HCT116 (cell line): ENCODE measurements at regions not wholly inside any gene's neighbourhood (a gene's known extent, or its start where the extent isn't known, plus 50 kb on each side); places are given as distances from the start of the nearest gene placed in this dataset.

ENCODE experiments used
- ATAC-seq: fragments of 200-7000 bp; cut with Tn5 transposase; 2 replicates; pipeline ENCODE4 v1.9.1; 2020; ENCODE audit warnings: mild to moderate bottlenecking, moderate library complexity
- BruUV-seq: library from RNA; stranded (reverse); fragments of 400-500 nt; replicated peaks from 2 replicates; lab custom pipeline; 2021; lab: Mats Ljungman, UMichigan
- CTCF ChIA-PET: fragments of 300-600 bp; sonication (Branson Sonifier 250); formaldehyde crosslinking; loops from one replicate; lab custom pipeline; 2021; ENCODE audit warnings: antibody characterized with exemption; lab: Charles Lee
- POLR2A ChIA-PET: fragments of 300-600, 350-600 bp; sonication (Branson Sonifier 250); formaldehyde crosslinking; loops from one replicate; lab custom pipeline; 2021; ENCODE audit warnings: antibody characterized with exemption; lab: Charles Lee
- RAD21 ChIA-PET, 2 experiments: fragments of 300-600 bp; sonication (Branson Sonifier 250); formaldehyde crosslinking; loops; one replicate each; lab custom pipeline; 2023; ENCODE audit warnings: low total read pairs in 2 of 2; ENCODE audit not compliant: uncharacterized antibody in 2 of 2, unreplicated experiment in 2 of 2, low non-redundant PET in 1 of 2; lab: Charles Lee
- DNase-seq: peaks from one replicate; pipeline ENCODE4 v3.0.0-alpha.2; 2010; ENCODE audit warnings: low read depth, low spot score
- H2AFZ ChIP-seq: fragments of 200-600 bp; shearing (Covaris generic), sonication (generic); 2 replicates; pipeline ENCODE4 v1.6.1; 2017; ENCODE audit warnings: low read depth, mixed run types, mixed read lengths, antibody characterized with exemption, low read length; ENCODE audit not compliant: poor library complexity, severe bottlenecking
- H3K27ac ChIP-seq: 2 replicates; pipeline ENCODE4 v1.5.1; 2012; ENCODE audit warnings: low read depth, low read length
- H3K27me3 ChIP-seq: fragments of 200-600 bp; sonication (generic); 2 replicates; pipeline ENCODE4 v1.6.1; 2016; ENCODE audit warnings: mixed run types, low read length, mixed read lengths; ENCODE audit not compliant: insufficient read depth
- H3K36me3 ChIP-seq, 2 experiments: fragments of 200-500 bp in 1 of 2; fragments of 200-600 bp in 1 of 2; sonication (Bioruptor generic) in 1 of 2; sonication (generic) in 1 of 2; 2 replicates each; pipeline versions ENCODE4 v1.5.1 to v1.6.1; 2014 to 2016; ENCODE audit warnings: low read length in 2 of 2, inconsistent platforms in 1 of 2, mixed read lengths in 1 of 2, mixed run types in 1 of 2; ENCODE audit not compliant: insufficient read depth in 2 of 2, control insufficient read depth in 1 of 2
- H3K4me1 ChIP-seq, 2 experiments: fragments of 200-600 bp in 1 of 2; sonication (generic) in 1 of 2; 2 replicates each; pipeline versions ENCODE4 v1.5.1 to v1.6.1; 2012 to 2017; ENCODE audit warnings: low read length in 2 of 2, inconsistent platforms in 1 of 2, mild to moderate bottlenecking in 1 of 2, mixed read lengths in 1 of 2, mixed run types in 1 of 2, moderate library complexity in 1 of 2; ENCODE audit not compliant: insufficient read depth in 2 of 2, control insufficient read depth in 1 of 2
- H3K4me2 ChIP-seq: fragments of 200-600 bp; sonication (generic); 2 replicates; pipeline ENCODE4 v1.6.1; 2017; ENCODE audit warnings: mixed run types, low read length, mixed read lengths
- H3K4me3 ChIP-seq, 2 experiments: fragments of 200-600 bp in 1 of 2; sonication (generic) in 1 of 2; replicated peaks in 1 of 2; 2 replicates each; pipeline ENCODE4 v1.5.1; 2011 to 2016; ENCODE audit warnings: low read length in 2 of 2, control low read depth in 1 of 2, low read depth in 1 of 2, mild to moderate bottlenecking in 1 of 2, mixed read lengths in 1 of 2, mixed run types in 1 of 2
- H3K79me2 ChIP-seq: fragments of 200-600 bp; sonication (generic); 2 replicates; pipeline ENCODE4 v1.6.1; 2017; ENCODE audit warnings: mild to moderate bottlenecking, mixed run types, low read length, moderate library complexity, mixed read lengths; ENCODE audit not compliant: insufficient read depth
- H3K9ac ChIP-seq: fragments of 200-600 bp; sonication (generic); 2 replicates; pipeline ENCODE4 v1.6.1; 2016; ENCODE audit warnings: low read length, mixed read lengths
- H3K9me2 ChIP-seq: fragments of 200-600 bp; sonication (generic), shearing (Covaris generic); 2 replicates; pipeline ENCODE4 v1.6.1; 2017; ENCODE audit warnings: mixed run types, mild to moderate bottlenecking, moderate library complexity; ENCODE audit not compliant: insufficient read depth
- H3K9me3 ChIP-seq, 2 experiments: fragments of 200-500 bp in 1 of 2; fragments of 200-600 bp in 1 of 2; sonication (Bioruptor generic) in 1 of 2; sonication (generic) in 1 of 2; 2 replicates each; pipeline ENCODE4 v1.6.1; 2014 to 2017; ENCODE audit warnings: low read length in 2 of 2, mixed read lengths in 2 of 2, inconsistent platforms in 1 of 2, low read depth in 1 of 2, mild to moderate bottlenecking in 1 of 2, mixed run types in 1 of 2, moderate library complexity in 1 of 2; ENCODE audit not compliant: control insufficient read depth in 1 of 2, insufficient read depth in 1 of 2
- H4K20me1 ChIP-seq: fragments of 200-600 bp; sonication (generic), shearing (Covaris generic); 2 replicates; pipeline ENCODE4 v1.6.1; 2017; ENCODE audit warnings: mixed run types, mild to moderate bottlenecking, moderate library complexity; ENCODE audit not compliant: insufficient read depth
- CBX3 ChIP-seq: IDR thresholded peaks from 2 replicates; pipeline ENCODE4 v1.6.1; 2012; ENCODE audit warnings: low read depth
- CEBPB ChIP-seq: IDR thresholded peaks from 2 replicates; pipeline ENCODE4 v1.6.1; 2012; ENCODE audit warnings: low read depth
- FOSL1 ChIP-seq: IDR thresholded peaks from 2 replicates; pipeline ENCODE4 v1.6.1; 2012; ENCODE audit warnings: low read depth
- POLR2AphosphoS5 ChIP-seq: IDR thresholded peaks from 2 replicates; pipeline ENCODE4 v1.6.1; 2011; ENCODE audit warnings: mild to moderate bottlenecking, low read depth, low read length, moderate library complexity
- intact Hi-C: fragments of 100-400 bp; cut with micrococcal nuclease; formaldehyde crosslinking; loops from 2 replicates; pipeline ENCODE4 v1.10.0; 2022
- TF ChIP-seq, protein P1 (sequence below): IDR thresholded peaks from 2 replicates; pipeline ENCODE4 v1.6.1; 2012
- TF ChIP-seq, protein P2 (sequence below): IDR thresholded peaks from 2 replicates; pipeline ENCODE4 v1.6.1; 2011; ENCODE audit warnings: mild to moderate bottlenecking, low read length, moderate library complexity; ENCODE audit not compliant: insufficient replicate concordance; ENCODE audit errors: extremely low read depth

DNA sequence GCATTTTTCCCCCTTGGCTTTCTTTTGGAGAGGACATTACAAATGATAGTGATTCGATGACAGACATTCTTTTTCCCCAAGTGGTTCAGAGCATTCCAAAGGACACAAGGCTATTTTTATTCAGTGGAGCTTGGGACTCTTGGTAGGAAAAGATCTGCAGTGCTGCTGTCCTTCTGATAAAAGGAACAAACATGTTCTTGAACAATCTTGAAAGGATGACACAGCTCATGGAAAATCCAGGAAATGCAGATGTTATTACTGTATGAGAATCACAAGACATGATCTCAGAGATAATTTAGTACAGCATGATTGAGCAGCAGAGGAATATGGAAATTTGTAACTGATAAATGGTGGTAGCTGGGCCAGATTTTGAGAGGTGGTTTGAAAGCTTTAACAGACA lies 96.2 kb upstream of the RFC3 start:
- intact Hi-C loops = loop anchor here (2.0 to 5.0 kb wide), 2 partner anchors 179 to 1134 kb away; partner anchors contain the start of gene PDS5B
- H3K9ac ChIP-seq = no peak overlapping the region
- no peaks in the 10 kb centered on the region for H3K79me2 ChIP-seq
- no peak for DNase-seq
- H2AFZ ChIP-seq = no peak overlapping the region
- no peaks in the 10 kb centered on the region for H3K9me3 ChIP-seq
- H3K4me1 ChIP-seq = no peaks in the 10 kb centered on the region; a peak in 1 of 4 replicates
- H3K4me3 ChIP-seq = no peak overlapping the region
- H3K9me2 ChIP-seq = no peaks in the 10 kb centered on the region; the same call in 1 of the 2 replicates
- ATAC-seq = no peak
- H3K27me3 ChIP-seq = no peaks in the 10 kb centered on the region
- no peak overlapping the region for H3K4me2 ChIP-seq
- no peaks in the 10 kb centered on the region for H3K36me3 ChIP-seq
- ChIA-PET RAD21 (no interaction called here), POLR2A (no interaction called here), CTCF (no interaction called here)
- no TSS peak for BruUV-seq
- no peak overlapping the region for H3K27ac ChIP-seq
- no peak for TF ChIP-seq CEBPB
- TF ChIP-seq FOSL1 = no peak
- TF ChIP-seq POLR2AphosphoS5 = no peak
- TF ChIP-seq, protein P1, sequence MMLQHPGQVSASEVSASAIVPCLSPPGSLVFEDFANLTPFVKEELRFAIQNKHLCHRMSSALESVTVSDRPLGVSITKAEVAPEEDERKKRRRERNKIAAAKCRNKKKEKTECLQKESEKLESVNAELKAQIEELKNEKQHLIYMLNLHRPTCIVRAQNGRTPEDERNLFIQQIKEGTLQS = no peak
- TF ChIP-seq CBX3 = no peak
- TF ChIP-seq, protein P2, sequence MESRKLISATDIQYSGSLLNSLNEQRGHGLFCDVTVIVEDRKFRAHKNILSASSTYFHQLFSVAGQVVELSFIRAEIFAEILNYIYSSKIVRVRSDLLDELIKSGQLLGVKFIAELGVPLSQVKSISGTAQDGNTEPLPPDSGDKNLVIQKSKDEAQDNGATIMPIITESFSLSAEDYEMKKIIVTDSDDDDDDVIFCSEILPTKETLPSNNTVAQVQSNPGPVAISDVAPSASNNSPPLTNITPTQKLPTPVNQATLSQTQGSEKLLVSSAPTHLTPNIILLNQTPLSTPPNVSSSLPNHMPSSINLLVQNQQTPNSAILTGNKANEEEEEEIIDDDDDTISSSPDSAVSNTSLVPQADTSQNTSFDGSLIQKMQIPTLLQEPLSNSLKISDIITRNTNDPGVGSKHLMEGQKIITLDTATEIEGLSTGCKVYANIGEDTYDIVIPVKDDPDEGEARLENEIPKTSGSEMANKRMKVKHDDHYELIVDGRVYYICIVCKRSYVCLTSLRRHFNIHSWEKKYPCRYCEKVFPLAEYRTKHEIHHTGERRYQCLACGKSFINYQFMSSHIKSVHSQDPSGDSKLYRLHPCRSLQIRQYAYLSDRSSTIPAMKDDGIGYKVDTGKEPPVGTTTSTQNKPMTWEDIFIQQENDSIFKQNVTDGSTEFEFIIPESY = no peak
- no peaks in the 10 kb centered on the region for H4K20me1 ChIP-seq
